Fibroblast of peridontal ligament (primary cell): ENCODE measurements at regions not wholly inside any gene's neighbourhood (a gene's known extent, or its start where the extent isn't known, plus 50 kb on each side); places are given as distances from the start of the nearest gene placed in this dataset.

ENCODE experiments used
- DNase-seq: peaks from one replicate; pipeline ENCODE4 v3.0.0-alpha.2; 2010; ENCODE audit errors: extremely low read depth

DNA sequence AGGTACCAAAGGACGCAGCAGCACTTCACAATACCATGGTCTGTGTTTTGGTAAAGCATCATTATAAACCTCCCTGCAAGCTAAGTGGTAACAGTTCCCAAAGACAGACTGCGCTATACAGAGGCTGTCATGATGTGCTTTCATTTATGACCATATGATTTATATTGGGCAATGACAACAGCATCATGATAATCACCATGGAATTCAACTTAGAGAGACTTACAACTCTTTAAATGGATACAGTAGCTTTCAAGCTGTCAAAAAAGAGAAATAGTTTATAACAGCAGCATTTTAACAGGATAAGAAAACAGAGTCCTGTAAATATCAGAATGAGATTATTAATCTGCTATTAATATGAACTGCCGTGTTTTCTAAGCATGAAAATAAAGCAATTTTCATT is 341.7 kb downstream of the GPR37 start:
- no peak for DNase-seq

DNA sequence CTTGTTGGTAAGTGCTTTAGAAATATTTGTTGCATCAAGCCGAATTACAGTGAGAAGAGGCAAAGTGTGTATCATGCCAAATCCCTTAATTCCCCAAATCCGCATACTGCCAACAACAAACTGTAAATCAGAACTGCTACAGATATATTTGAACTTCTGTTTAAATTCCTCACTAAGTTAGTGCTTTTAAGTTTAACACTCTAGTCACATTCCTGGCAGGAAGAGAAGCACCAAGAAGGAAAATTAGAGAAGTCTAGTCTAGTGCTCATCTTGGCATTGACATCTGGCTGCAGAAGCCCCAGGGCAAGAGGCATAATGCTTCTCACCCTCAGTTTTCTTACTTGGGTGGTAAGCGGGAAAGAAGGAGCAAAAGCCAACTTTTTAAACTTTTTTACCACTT is 343.5 kb downstream of the GPR37 start:
- no peak for DNase-seq

DNA sequence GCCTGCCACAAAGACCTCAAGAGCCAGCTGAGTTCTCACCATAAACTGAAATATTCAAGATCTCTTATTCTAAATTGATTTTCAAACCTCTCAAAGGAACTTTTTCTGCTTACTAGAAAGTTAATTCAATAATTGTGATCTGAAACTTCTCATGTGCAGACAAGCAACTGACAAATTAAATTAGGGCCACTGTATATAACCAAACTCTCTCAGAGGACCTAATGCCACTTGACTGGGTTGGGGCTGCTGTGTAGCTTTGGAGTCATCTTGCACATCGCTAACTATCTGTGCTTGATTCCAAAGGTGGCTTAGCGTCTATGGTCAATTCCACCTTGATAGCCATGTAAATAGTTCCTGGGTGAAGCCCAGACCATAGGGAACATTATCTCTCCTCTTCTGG is 345.2 kb downstream of the GPR37 start:
- no peak for DNase-seq

DNA sequence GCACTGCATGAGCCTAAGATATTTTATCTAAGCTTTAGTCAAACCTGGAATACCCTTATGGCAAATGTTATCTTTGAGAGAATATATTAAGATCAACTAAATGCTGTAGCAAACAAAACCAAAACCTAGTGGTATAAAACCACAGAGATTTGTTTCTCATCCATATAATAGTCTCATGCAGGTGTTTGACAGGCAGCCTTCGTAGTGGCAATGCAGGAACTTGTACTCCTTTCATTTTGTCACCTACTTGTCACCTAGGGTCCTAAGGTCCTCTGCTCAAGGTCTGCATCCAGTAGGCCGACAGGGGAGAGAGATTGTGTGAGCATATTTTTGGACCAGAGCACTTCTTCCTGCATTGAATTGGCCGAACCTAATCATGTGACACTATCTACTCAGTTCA is 352.6 kb downstream of the GPR37 start:
- DNase-seq: no peak

DNA sequence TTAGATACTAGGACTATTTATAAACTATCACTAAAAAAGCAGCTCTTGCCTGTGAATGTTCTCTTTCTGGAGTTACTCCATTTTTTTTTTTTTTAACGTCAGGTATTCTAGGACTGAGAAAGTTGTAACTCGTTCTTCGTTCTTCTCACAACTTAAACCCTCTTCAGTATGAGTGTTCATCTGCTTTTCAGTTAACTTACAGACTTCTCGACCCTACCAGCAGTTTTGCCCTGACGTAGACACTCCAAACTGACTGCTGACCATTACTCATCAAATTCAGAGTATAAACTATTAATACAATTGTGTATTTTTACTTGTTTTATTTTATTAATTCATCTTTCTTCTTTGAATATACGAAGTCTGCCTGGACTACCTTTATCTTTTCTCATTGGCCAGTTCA is 353.1 kb downstream of the GPR37 start:
- no peak for DNase-seq

DNA sequence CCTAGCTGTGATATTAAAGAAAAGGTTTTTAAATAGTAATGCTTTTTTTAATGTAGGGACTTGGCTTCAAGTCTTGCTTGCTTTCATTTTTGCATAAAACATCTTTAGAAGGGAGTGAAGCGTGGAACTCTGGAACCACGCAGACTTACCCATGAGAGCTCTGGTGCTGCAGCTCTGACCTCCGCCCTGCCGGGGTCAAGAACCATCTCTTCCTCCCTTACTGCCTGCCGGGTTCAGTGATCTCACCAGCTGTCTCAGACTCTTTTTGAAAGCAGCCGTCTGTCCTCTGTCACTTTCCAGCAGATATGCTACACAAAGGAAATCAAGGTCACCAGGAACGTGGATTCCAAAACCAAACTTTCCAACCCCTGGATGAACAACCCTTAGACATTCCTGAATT is 353.8 kb downstream of the GPR37 start:
- DNase-seq: no peak

DNA sequence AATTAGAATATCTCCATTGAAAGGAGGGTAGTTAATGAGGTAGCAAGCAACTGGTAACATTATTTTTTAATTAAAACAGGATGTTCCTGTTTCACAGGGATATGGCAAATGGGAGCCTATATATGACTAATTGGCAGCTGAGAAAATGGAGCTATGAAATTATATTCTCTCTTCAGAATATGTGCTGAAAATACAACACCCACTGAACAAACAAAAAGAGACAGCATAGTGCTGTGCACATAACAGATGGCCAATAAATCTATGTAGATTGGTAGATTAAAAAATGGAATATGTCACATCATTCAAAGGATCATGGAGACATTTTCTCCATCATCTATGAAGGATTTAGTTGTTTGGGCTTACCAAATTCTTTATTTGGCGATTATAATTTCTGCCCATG is 362.0 kb downstream of the GPR37 start:
- no peak for DNase-seq

DNA sequence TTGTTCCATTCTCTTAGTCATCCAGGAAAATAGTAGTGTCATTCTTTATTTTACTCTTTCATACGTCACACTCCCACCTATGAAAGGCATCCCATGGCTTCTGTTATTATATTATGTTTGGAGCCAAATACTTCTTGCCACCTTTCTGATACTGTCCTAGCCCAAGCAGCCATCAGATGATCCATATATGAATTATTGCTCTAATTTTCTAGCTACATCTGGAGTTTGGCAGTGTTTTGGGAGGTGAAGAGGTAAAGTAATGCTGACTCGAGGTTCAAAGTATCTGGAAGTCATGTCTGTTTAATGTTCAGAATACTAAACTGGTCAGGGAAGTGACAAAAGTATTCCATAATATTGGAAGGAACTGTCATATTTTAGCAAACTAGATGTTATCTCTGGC is 362.5 kb downstream of the GPR37 start:
- DNase-seq: no peak

DNA sequence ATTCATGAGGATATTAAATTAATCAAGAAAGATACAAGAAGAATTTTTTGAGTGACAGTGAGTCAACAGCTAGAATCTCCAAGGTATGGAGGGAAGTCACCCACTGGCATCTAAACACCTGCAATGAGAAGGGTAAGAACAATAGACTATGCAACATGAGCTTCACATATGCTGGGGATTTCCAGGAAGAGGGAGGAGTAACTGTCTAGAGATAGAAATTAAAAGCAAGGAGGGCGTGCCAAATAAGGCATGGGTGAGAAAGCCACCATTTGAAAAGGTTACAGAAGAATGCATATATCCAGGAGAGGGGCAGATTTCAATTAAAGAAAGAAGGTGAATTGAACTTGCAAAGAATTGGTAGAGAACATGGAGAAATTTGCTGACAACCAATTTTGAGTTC is 365.7 kb downstream of the GPR37 start:
- DNase-seq: no peak

DNA sequence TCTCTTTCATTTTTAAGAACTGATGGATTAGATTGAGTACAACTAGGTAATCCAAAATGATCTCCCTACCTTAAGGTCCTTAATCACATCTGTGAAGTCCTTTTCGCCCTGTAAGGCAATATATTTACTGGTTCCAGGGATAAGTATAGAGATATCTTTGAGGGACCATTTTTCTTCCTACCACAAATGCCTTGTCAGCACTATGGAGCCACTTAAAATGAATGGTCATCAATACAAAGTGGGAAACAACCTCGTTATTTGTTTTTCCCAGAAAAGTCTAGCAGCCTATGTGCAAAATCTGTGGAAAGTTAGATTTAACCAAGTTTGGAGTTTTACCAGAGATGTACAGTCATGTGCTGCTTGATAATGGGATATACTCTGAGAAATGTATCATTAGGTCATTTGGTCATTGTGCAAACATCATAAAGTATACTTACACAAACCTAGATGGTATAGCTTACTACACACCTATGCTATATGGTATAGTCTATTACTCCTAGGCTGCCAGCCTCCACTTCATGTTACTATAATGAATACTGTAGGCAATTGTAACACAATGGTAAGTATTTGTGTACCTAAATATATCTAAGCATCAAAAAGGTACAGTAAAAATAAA is 366.2 kb upstream of the TMEM229A start:
- DNase-seq: no peak

DNA sequence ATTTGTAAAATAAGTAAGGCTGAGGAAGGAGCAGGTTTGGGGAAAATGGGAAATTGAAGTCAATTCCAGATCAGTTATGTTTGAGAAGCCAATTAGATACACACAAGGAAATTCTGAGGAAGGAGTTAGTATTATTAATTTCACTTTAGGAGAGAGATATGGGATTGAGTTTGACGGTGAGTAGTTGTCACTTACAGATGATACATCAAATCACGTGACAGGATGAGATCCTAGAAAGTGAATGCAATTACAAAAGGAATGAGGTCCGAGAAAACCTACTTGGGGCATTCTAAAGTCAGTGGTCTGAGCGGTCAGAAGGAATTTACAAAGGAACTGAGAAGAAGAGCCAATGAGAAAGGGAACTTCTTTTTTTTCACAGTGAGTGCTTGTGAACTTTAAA is 364.3 kb upstream of the TMEM229A start:
- no peak for DNase-seq

DNA sequence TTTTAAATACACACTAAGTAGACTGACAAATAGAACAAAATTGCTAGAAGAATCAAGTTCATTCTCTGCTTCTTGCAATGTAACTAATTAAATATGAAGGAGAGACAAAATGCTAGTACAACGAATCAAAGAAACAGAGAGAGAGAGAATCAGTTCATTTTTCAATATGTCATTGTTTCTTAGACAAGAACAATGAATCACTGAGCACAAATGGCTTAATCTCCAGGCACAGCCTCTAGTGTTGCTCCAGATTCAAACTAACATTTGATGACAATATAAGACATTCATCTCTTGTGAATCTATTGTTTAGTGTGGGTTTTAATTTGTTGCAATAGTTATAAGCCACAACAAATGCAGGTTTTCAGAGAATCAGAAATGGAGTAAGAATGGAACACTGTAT is 357.4 kb upstream of the TMEM229A start:
- no peak for DNase-seq

DNA sequence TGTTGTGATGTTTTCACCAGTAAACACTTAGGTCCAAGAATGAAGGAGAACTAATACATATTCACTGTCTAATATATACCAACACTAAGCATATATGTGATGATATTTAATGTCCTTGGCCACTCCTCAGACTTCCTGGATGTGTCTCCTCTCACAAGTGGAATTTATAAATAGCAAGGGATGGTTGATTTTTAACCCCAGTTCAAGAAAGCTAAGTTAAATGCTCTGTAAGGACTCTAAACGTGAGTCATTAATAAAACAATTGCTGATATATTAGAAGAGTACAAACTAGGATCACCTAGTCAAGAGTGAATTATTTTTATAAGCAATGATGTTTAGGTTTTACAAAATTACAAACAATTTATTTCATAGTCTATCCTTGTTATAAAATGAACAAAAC is 355.9 kb upstream of the TMEM229A start:
- DNase-seq: no peak

DNA sequence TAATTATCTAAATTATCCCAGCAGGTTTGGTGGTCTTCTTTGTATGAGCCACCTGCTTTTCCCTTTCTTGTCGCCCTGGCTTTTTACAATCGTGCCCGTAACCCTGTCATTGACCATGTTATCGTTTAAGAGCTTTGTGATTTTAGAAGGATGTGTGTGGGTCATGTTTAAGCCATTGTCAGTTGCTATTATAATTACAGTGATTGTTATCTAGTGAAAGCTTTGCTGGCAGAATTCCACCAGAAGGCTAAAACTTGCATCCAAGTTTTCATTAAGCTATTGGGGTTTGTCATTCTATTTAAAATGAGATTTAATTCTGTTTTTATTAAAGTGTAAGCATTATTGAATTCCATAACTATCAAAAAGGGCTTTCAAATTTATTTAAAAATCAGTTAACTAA is 354.2 kb upstream of the TMEM229A start:
- DNase-seq: no peak

DNA sequence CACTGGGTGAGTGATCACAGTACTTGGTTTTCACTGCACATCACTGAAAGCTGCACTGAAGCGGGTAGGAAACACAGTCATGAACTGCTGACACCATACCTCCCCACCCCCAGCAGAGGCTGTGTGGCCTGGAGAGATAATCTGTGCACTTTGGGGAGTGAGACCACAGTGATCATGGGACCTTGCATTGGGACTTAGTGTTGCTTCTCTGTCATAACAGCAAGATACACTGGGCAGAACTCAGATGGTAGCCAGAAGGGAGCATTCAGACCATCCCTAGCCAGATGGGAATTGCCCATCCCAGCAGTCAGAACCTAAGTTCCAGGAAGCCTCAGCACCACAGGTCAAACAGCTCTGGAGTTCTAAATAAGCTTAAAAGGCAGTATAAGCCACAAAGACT is 346.4 kb upstream of the TMEM229A start:
- DNase-seq: no peak

DNA sequence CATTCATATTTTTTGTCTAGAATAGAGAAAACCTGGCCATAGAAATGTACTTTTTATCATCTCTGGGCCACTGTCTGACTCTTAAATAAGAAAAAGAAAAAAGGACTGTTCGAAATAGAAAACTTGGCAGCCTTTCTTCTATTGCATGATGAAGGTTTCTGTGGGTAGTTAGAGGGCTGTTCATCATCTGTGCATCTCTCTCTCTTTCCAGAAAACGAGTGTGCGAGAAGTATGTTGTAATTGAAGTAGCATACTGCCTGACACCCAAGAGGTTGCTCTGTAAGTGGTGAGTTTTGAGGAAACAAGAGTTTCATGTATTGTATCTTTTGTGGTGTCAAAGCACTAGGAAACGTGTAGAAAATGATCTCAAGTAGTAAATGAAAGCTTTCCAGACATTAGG is 343.2 kb upstream of the TMEM229A start:
- no peak for DNase-seq

DNA sequence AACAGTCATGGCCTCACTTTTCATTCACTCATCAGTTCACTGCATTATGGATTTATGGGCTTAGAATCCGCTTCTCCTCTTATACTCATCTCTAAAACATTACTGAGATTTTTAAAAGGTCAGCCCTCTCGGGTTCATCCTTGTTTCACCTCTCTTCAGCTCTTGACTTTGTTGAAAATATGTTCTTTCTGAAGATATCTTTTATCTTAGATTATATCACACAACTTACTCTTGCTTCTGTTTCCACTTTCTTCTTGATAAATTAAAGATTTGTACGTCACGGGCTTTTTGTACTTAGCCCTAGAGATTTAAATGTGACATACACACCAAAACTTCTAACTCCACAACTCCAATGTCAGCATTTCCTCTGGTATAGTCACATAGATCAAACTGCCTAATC is 342.5 kb upstream of the TMEM229A start:
- DNase-seq: no peak

DNA sequence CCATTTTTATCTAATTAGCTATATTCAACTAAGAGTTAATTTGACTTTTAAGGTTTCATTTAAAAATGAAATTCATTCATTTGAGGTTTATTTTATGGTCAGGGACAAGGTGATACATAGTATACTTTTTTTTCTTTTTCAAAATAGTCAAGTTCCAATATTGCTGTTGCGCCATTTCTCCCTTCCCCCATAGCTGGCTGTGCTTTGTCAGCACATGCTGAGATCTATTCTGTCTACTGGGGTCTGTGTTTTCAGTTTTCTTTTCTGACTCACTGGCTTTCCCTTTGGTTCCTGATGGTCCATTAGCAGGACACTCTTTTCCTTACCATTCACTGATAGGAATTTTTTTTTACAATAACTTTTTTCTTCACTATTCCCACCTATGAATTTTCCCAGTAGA is 336.4 kb upstream of the TMEM229A start:
- DNase-seq: no peak

DNA sequence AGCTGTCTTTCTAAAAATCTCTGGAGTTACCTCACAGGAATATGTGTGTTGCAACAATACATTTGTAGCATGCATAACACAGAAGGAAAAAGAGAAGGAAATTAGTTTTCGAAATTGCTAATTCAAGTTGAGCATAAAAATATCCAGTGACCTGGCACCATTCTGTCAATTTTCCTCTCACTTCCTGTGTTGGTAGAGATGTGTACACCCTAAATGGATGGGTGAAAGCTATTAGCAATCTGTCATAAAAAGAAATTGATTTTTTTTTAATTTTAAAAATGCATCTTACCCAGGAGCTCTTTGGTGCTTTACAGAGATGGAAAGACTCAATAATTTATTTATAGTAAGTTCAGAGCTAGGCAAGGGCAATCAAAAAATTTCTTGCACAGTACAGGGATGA is 333.3 kb upstream of the TMEM229A start:
- DNase-seq: no peak

DNA sequence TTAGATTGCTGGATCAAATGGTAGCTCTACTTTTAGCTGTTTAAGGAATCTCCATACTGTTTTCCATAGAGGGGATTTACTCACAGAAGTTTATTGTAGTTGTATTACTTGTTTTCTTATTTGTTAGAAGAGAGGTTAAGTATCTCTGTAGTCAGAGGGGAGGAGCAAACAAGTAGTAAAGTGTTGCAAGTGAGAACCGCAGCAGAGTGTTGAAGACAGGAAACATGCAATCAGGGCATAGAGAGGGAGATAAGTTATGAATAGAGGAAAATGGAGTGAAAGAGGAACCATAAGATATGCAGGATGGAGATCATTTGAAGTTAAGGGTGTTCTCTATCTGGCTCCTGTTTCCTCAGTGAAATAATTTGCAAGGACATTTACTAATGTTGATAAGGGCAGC is 331.4 kb upstream of the TMEM229A start:
- no peak for DNase-seq

DNA sequence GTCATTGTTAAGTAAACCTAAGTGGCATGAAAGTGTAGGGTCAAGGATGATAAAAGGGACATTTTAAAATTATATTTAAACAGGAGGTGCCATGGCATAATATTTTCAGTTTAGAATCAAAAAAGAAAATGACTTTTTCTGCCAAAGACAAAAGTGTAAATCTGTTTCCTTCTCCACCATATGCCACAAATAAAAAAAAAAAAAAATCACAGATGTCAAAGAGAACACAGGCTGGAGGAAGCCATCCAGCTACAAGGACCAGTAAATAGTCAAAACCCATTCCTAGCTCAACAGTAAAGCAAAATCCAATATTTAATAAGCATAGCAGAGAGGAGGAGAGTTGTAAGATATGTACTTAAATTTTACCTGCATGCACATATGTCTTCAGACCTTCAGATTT is 321.3 kb upstream of the TMEM229A start:
- no peak for DNase-seq

DNA sequence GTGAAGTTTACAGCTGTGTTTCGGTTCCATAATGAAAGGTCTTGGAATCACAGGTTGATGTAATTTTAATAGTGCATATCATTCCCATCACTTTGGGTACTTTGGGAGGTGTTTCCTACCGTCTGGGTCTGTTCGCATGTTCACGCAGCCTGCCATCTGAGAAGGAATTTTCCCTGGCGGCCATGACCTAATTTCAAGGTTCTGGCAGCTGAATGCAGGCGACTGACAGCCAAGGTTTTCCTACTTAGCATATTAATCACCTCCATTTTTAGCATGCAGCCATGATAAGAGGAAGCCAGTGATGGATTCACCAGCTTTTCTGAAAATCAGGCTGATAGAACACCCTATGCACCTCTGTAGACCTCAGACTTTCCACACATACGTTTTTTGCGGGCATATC is 319.1 kb upstream of the TMEM229A start:
- no peak for DNase-seq

DNA sequence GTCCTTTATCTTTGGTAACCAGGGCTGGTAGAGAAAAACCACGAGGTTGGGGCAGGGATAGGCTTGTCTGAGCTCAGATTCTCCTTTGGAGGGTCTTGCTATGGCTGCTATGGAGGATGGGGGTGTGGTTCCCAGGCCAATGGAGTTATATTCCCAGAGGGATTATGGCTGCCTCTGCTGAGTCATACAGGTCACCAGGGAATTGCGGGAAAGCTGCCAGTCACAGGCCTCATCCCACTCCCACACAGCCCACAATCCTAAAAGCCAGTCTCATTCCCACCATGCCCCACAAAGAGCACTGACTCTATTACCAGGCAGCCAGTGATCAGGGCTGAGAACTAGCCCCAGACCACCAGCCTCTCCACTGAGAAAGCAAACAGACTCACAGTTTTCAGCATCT is 316.6 kb upstream of the TMEM229A start:
- no peak for DNase-seq

DNA sequence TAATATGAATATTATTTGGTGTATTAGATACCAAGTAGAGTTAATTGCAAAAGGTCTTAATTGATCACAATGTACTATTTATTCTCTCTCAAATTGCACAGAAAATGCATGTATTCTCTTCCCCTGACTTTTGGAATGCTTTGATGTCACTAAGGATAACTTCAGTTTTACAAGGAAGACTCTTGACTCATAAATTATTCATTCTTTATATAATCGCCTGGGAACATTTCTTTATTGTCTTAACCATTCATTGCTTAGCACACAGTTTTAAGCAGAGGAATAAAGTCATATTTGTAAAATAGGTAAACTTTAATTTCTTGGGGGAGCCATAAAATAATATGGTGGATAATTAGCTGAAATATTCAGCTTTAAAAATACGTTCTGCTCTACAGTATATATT is 306.0 kb upstream of the TMEM229A start:
- DNase-seq: no peak
